NCI-H524 treated with DMSO at 0.1 percent for 48 hours (cell line): ENCODE measurements at regions not wholly inside any gene's neighbourhood (a gene's known extent, or its start where the extent isn't known, plus 50 kb on each side); places are given as distances from the start of the nearest gene placed in this dataset.

ENCODE experiments used
- DNase-seq: peaks from one replicate; lab custom pipeline; 2025; lab: John Stamatoyannopoulos, UW

- no peak for DNase-seq
Observed at GRCh38 chr16:85376292-85377095, 236.6 kb upstream of the GSE1 start.

GRCh38 chr16:85377388-85378144, 235.6 kb upstream of the GSE1 start:
- no peak for DNase-seq

GRCh38 chr16:85378145-85379040, 234.7 kb upstream of the GSE1 start:
- DNase-seq = no peak

GRCh38 chr16:85379041-85380001, 233.8 kb upstream of the GSE1 start:
- no peak for DNase-seq

GRCh38 chr16:85380002-85380395, 233.1 kb upstream of the GSE1 start:
- DNase-seq = no peak

GRCh38 chr16:85380905-85381737, 232.0 kb upstream of the GSE1 start:
- no peak for DNase-seq

GRCh38 chr16:85381738-85382592, 231.2 kb upstream of the GSE1 start:
- DNase-seq = no peak

- DNase-seq = no peak
Observed at GRCh38 chr16:85382717-85383118, 230.4 kb upstream of the GSE1 start.

GRCh38 chr16:85383836-85384832, 229.0 kb upstream of the GSE1 start:
- DNase-seq = no peak

GRCh38 chr16:85384833-85385462, 228.2 kb upstream of the GSE1 start:
- peak; percentile 50 for DNase-seq

GRCh38 chr16:85385463-85386331, 227.4 kb upstream of the GSE1 start:
- peak; percentile 45 for DNase-seq

- no peak for DNase-seq
Observed at GRCh38 chr16:85386467-85387170, 226.5 kb upstream of the GSE1 start.

GRCh38 chr16:85387171-85387507, 226.0 kb upstream of the GSE1 start:
- no peak for DNase-seq

- no peak for DNase-seq
Observed at GRCh38 chr16:85387731-85388295, 225.3 kb upstream of the GSE1 start.

- no peak for DNase-seq
Observed at GRCh38 chr16:85389679-85390470, 223.2 kb upstream of the GSE1 start.
